SHP77 treated with DMSO at 0.1 percent for 48 hours (cell line): ENCODE measurements at regions not wholly inside any gene's neighbourhood (a gene's known extent, or its start where the extent isn't known, plus 50 kb on each side); places are given as distances from the start of the nearest gene placed in this dataset.
"Not testable (repeated sequence)": the region's sequence is repeated elsewhere in the genome, so short reads cannot be mapped to it uniquely, and the experiment has no call there.

Experiments used
- DNase-seq: peaks from one replicate; lab custom pipeline; 2025; lab: John Stamatoyannopoulos, UW

- DNase-seq, result no peak
Observed at GRCh38 chr4:175281894-175282293, 363.7 kb downstream of the ADAM29 start.

- no peak for DNase-seq
Observed at GRCh38 chr4:175282407-175282806, 364.2 kb downstream of the ADAM29 start.

- DNase-seq, result no peak
Observed at GRCh38 chr4:175290401-175290800, 372.2 kb downstream of the ADAM29 start.

- no peak for DNase-seq
Observed at GRCh38 chr4:175297965-175298565, 379.9 kb downstream of the ADAM29 start.

- DNase-seq, result no peak
Observed at GRCh38 chr4:175306436-175306835, 388.3 kb downstream of the ADAM29 start.

GRCh38 chr4:175307326-175307725, 389.2 kb downstream of the ADAM29 start:
- no peak for DNase-seq

- DNase-seq, result no peak
Observed at GRCh38 chr4:175308236-175308635, 390.1 kb downstream of the ADAM29 start.

GRCh38 chr4:175309041-175309440, 390.9 kb downstream of the ADAM29 start:
- DNase-seq, result no peak

- DNase-seq, result no peak
Observed at GRCh38 chr4:175325230-175325629, 407.1 kb downstream of the ADAM29 start.

- no peak for DNase-seq
Observed at GRCh38 chr4:175326796-175327195, 408.6 kb downstream of the ADAM29 start.

- no peak for DNase-seq
Observed at GRCh38 chr4:175330236-175330635, 412.1 kb downstream of the ADAM29 start.

GRCh38 chr4:175330652-175331051, 412.5 kb downstream of the ADAM29 start:
- DNase-seq, result no peak

- DNase-seq, result no peak
Observed at GRCh38 chr4:175335331-175335730, 417.2 kb downstream of the ADAM29 start.

GRCh38 chr4:175336570-175336969, 418.4 kb downstream of the ADAM29 start:
- DNase-seq, result not testable (repeated sequence)

GRCh38 chr4:175339100-175339707, 421.0 kb downstream of the ADAM29 start:
- no peak for DNase-seq

GRCh38 chr4:175341203-175341755, 423.1 kb downstream of the ADAM29 start:
- DNase-seq, result no peak

GRCh38 chr4:175346376-175346775, 428.2 kb downstream of the ADAM29 start:
- DNase-seq, result no peak

- no peak for DNase-seq
Observed at GRCh38 chr4:175350246-175350645, 432.1 kb downstream of the ADAM29 start.

- DNase-seq, result no peak
Observed at GRCh38 chr4:175351473-175351872, 433.3 kb downstream of the ADAM29 start.

GRCh38 chr4:175369087-175369486, 443.0 kb downstream of the GPM6A start:
- DNase-seq, result no peak

- no peak for DNase-seq
Observed at GRCh38 chr4:175371091-175371490, 441.0 kb downstream of the GPM6A start.

- DNase-seq, result no peak
Observed at GRCh38 chr4:175373031-175373430, 439.0 kb downstream of the GPM6A start.

GRCh38 chr4:175374459-175374858, 437.6 kb downstream of the GPM6A start:
- no peak for DNase-seq
